ENCODE measurements at regions not wholly inside any gene's neighbourhood (a gene's known extent, or its start where the extent isn't known, plus 50 kb on each side); places are given as distances from the start of the nearest gene placed in this dataset.
"Not testable (repeated sequence)": the region's sequence is repeated elsewhere in the genome, so short reads cannot be mapped to it uniquely, and the experiment has no call there.

- intact Hi-C loops (cut with DNase I); H3K36me3 ChIP-seq; DNase-seq; H3K27ac ChIP-seq; H3K27me3 ChIP-seq; H3K4me1 ChIP-seq; H3K9me3 ChIP-seq; H3K4me3 ChIP-seq (replicated peaks in 1 of 3): not testable (repeated sequence)
- 50% methylated on average over 2 of the region's 4 CpGs; no CpG with 5 or more reads in 1 of the 2 donors for WGBS, 2 donors
These were observed 95.3 kb upstream of the ZSCAN2 start for GRCh38 chr15:84505552-84505951.

DNA sequence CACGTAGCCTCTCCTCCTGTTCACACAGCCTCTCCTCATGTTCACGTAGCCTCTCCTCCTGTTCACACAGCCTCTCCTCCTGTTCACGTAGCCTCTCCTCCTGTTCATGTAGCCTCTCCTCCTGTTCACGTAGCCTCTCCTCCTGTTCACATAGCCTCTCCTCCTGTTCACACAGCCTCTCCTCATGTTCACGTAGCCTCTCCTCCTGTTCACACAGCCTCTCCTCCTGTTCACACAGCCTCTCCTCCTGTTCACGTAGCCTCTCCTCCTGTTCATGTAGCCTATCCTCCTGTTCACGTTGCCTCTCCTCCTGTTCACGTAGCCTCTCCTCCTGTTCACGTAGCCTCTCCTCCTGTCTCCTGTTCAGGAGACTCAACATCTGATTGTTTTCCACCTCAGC, 88.5 kb upstream of the ZSCAN2 start:
- H3K4me1 ChIP-seq; H3K27ac ChIP-seq; H3K36me3 ChIP-seq; intact Hi-C loops (cut with DNase I); H3K27me3 ChIP-seq; H3K9me3 ChIP-seq; H3K4me3 ChIP-seq (replicated peaks in 1 of 3); DNase-seq: not testable (repeated sequence)
- WGBS, 2 donors = no CpG with 5 or more reads among the region's 9 CpGs

DNA sequence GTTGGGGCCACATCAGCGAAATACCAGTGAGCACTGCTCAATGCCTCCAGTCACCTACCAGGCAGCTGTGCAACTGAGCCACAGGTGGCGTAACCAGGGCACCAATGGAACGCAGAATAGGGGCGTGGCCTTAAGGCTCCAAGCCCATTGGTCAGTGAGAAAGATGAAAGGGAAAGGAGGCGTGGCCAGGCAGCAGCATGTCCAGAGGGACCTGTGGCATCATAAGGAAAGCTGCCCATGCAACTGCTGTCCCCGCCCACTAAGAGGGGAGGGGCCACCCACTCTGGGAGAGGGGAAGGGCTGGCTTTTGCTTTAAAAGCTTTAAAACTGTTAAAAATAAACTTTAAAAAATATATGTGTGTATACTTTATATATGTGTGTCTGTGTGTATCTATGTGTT, 84.0 kb upstream of the ZSCAN2 start:
- intact Hi-C loops (cut with DNase I); H3K4me3 ChIP-seq (replicated peaks in 1 of 3); DNase-seq; H3K9me3 ChIP-seq; H3K27ac ChIP-seq; H3K36me3 ChIP-seq; H3K4me1 ChIP-seq; H3K27me3 ChIP-seq: not testable (repeated sequence)
- 96 to 99% methylated on average over 4 of the region's 6 CpGs for WGBS, 2 donors

- H3K9me3 ChIP-seq; H3K27ac ChIP-seq; DNase-seq; H3K4me1 ChIP-seq; H3K36me3 ChIP-seq; H3K4me3 ChIP-seq (replicated peaks in 1 of 3); intact Hi-C loops (cut with DNase I); H3K27me3 ChIP-seq: not testable (repeated sequence)
- whole genome bisulfite sequencing, 2 donors = 0 to 86% methylated on average over 1 to 2 of the region's 2 CpGs
These were observed 75.1 kb upstream of the ZSCAN2 start for GRCh38 chr15:84525491-84526344.

- intact Hi-C loops (cut with DNase I) = not testable (repeated sequence)
These were observed 70.1 kb upstream of the ZSCAN2 start for GRCh38 chr15:84530751-84531150.

DNA sequence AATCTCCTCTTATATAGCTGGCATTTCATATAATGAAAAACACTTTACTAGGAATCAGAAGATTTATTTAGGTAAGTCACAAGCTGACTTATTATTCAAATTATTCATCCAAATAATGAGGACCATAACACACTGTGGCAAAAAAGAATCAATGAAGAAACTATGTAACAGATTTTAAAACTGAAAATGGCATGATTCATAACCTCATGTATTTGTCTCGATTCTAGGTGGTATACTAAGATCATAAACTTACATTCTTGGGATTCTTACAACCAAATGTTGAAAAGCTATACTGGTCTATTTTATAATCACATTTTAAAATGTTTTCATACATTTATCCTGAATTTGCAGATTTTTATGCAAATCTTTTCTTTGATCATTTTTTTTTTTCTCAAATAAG, 69.6 kb upstream of the ZSCAN2 start:
- 82 to 91% methylated on average over 1 of the region's 1 CpG for WGBS, 2 donors
- H3K36me3 ChIP-seq; intact Hi-C loops (cut with DNase I); H3K4me3 ChIP-seq (replicated peaks in 1 of 3); DNase-seq; H3K4me1 ChIP-seq; H3K9me3 ChIP-seq; H3K27ac ChIP-seq; H3K27me3 ChIP-seq: not testable (repeated sequence)

More at GRCh38 chr15:84530751-84531150, 70.1 kb upstream of the ZSCAN2 start:
- not testable (repeated sequence) for H3K27me3 ChIP-seq; H3K4me3 ChIP-seq (replicated peaks in 1 of 3); H3K9me3 ChIP-seq; H3K36me3 ChIP-seq; DNase-seq; H3K4me1 ChIP-seq; H3K27ac ChIP-seq
- WGBS, 2 donors = 95 to 99% methylated on average over 4 of the region's 4 CpGs

- H3K4me3 ChIP-seq (replicated peaks in 1 of 3); intact Hi-C loops (cut with DNase I); H3K27ac ChIP-seq; H3K9me3 ChIP-seq; H3K27me3 ChIP-seq; H3K36me3 ChIP-seq; H3K4me1 ChIP-seq; DNase-seq: not testable (repeated sequence)
- WGBS, 2 donors = 73 to 81% methylated on average over 3 of the region's 3 CpGs
These were observed 69.0 kb upstream of the ZSCAN2 start for GRCh38 chr15:84531709-84532367.

- H3K36me3 ChIP-seq; H3K4me1 ChIP-seq; H3K27me3 ChIP-seq; intact Hi-C loops (cut with DNase I); H3K27ac ChIP-seq; DNase-seq; H3K9me3 ChIP-seq; H3K4me3 ChIP-seq (replicated peaks in 1 of 3): not testable (repeated sequence)
- WGBS, 2 donors = 96 to 98% methylated on average over 2 of the region's 2 CpGs
These were observed 67.1 kb upstream of the ZSCAN2 start for GRCh38 chr15:84533705-84534104.

DNA sequence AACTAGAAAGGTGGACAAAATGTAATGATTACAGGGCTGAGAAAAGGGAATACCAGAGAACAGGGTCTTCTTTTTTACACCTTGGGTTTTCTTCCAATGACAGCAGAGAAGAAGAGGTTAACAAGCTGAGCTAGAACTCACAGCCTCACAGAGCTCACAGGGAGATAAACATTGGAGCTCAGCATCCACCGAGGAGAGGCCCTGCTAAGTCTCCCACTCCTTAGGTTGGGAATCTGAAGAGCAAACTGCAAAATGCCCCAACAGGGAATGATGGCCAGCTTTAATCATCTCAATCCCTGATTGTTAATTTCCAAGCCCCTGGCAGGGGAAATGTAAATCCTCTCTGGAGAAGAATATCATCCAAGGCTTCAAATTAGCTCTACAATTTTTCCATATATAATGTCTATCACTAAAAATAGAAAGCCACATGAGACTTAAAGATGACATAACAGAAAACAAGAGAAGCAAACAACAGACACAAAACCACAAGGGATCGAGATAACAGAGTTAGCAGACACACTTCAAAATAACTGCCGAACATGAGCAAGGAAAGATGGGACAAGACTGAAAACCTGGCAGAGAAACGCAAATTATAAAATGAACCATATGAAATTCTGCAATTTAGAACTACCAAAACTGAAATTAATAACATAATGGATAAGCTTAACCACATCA, 66.1 kb upstream of the ZSCAN2 start:
- intact Hi-C loops (cut with DNase I); H3K4me3 ChIP-seq (replicated peaks in 1 of 3); DNase-seq; H3K9me3 ChIP-seq; H3K36me3 ChIP-seq; H3K4me1 ChIP-seq; H3K27ac ChIP-seq; H3K27me3 ChIP-seq: not testable (repeated sequence)
- WGBS, 2 donors = 69 to 71% methylated on average over 4 of the region's 4 CpGs

GRCh38 chr15:84536181-84536580, 64.6 kb upstream of the ZSCAN2 start:
- intact Hi-C loops (cut with DNase I); H3K27ac ChIP-seq; DNase-seq; H3K4me1 ChIP-seq; H3K9me3 ChIP-seq; H3K27me3 ChIP-seq; H3K4me3 ChIP-seq (replicated peaks in 1 of 3); H3K36me3 ChIP-seq: not testable (repeated sequence)
- WGBS, 2 donors = 57 to 72% methylated on average over 3 of the region's 3 CpGs

GRCh38 chr15:84544586-84544985, 56.2 kb upstream of the ZSCAN2 start:
- DNase-seq; H3K4me1 ChIP-seq; H3K36me3 ChIP-seq; intact Hi-C loops (cut with DNase I); H3K4me3 ChIP-seq (replicated peaks in 1 of 3); H3K27me3 ChIP-seq; H3K27ac ChIP-seq; H3K9me3 ChIP-seq: not testable (repeated sequence)
- 95 to 96% methylated on average over 6 of the region's 6 CpGs for WGBS, 2 donors

DNA sequence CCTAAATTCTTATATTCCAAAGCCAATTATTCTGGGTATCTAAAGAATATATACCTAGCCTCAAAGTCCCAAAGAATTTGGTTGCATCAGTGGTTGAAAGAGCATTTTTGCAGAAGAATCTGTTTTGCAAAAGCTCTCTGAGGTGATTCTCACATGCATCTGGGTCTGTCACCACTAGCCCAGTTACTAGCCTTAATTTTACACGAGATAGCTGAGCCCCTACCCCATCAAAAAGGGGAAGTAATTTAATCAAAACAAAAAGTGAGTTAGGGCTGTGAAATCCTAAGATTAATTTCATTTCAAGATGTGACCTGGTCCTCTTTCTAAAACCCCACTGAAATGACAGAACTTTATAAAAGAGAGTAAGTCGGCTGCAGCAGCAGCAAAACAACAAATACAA, 53.7 kb upstream of the ZSCAN2 start:
- H3K9me3 ChIP-seq; H3K4me1 ChIP-seq; H3K27ac ChIP-seq; H3K36me3 ChIP-seq; DNase-seq; H3K27me3 ChIP-seq; H3K4me3 ChIP-seq (replicated peaks in 1 of 3); intact Hi-C loops (cut with DNase I): not testable (repeated sequence)
- 91% methylated on average over 2 of the region's 2 CpGs for WGBS, 2 donors

- 91 to 94% methylated on average over 5 of the region's 5 CpGs for WGBS, 2 donors
- intact Hi-C loops (cut with DNase I); H3K9me3 ChIP-seq; H3K27me3 ChIP-seq; DNase-seq; H3K27ac ChIP-seq; H3K36me3 ChIP-seq; H3K4me3 ChIP-seq (replicated peaks in 1 of 3): not testable (repeated sequence)
- H3K4me1 ChIP-seq = peaks cover 10 to 11% of the 10 kb centered on the region in 2 donors
These were observed 50.3 kb upstream of the ZSCAN2 start for GRCh38 chr15:84550503-84550902.
